ENCODE measurements at regions not wholly inside any gene's neighbourhood (a gene's known extent, or its start where the extent isn't known, plus 50 kb on each side); places are given as distances from the start of the nearest gene placed in this dataset.

DNA sequence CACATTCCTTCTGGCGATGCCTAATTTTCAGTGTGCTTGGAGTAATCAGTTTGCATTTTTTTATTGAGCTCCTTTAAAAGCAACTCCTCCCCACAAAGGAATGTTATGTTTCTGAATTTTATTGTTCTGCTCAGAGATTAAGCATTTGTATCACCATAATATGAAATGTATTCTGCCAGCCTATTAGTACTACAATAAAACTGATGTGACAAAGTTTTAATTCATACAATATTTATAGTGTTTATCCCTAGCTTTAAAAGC lies 236.9 kb upstream of the ASCC3 start:
- DNase-seq (no peak), ATAC-seq (no peak)
- no peak for TF ChIP-seq CTCF (IDR thresholded peaks at IDR 0.05)
- intact Hi-C loops (cut with DNase I, micrococcal nuclease) = no loop called here
- Histone ChIP-seq H3K4me1 (ENCODE audit: low read depth) (no peaks in the 10 kb centered on the region), H3K9me3 (no peaks in the 10 kb centered on the region), H3K4me3 (no peak overlapping the region), H3K36me3 (ENCODE audit: low read depth) (no peaks in the 10 kb centered on the region)

GRCh38 chr6:101120747-101121146 lies 239.6 kb upstream of the ASCC3 start:
- H3K4me1 ChIP-seq (ENCODE audit: low read depth) = no peaks in the 10 kb centered on the region
- intact Hi-C loops (cut with DNase I, micrococcal nuclease) = no loop called here
- no peaks in the 10 kb centered on the region for H3K36me3 ChIP-seq (ENCODE audit: low read depth)
- no peak overlapping the region for H3K4me3 ChIP-seq
- no peaks in the 10 kb centered on the region for H3K9me3 ChIP-seq
- ATAC-seq = no peak
- no peak for DNase-seq
- no peak for TF ChIP-seq CTCF (IDR thresholded peaks at IDR 0.05)

GRCh38 chr6:101125380-101125971 lies 244.3 kb upstream of the ASCC3 start:
- no peak for TF ChIP-seq CTCF (IDR thresholded peaks at IDR 0.05)
- no peaks in the 10 kb centered on the region for H3K36me3 ChIP-seq (ENCODE audit: low read depth)
- no peaks in the 10 kb centered on the region for H3K9me3 ChIP-seq
- DNase-seq (no peak), ATAC-seq (no peak)
- no peaks in the 10 kb centered on the region for H3K4me1 ChIP-seq (ENCODE audit: low read depth)
- no peak overlapping the region for H3K4me3 ChIP-seq
- intact Hi-C loops (cut with DNase I, micrococcal nuclease) = no loop called here

DNA sequence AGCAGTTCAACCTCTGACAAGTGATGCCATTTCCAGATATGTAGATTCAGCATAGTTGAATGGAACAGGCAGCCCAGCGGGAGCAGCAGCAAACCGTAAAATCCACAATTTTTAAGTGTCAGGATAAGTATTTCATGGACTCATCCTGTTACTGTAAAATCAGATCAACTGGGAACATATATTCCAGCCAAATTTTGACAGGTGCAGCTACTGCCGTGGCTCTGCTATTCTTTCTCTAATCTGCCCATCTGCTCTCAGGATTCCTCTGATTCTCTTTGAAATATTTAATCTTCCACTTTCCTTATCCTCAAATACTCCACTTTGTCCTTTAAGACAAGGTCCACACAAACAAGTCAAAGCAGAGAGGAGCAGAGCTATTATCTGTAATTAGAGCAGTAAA lies 245.4 kb upstream of the ASCC3 start:
- Histone ChIP-seq H3K4me3 (no peak overlapping the region), H3K9me3 (no peaks in the 10 kb centered on the region), H3K4me1 (ENCODE audit: low read depth) (no peaks in the 10 kb centered on the region), H3K36me3 (ENCODE audit: low read depth) (no peaks in the 10 kb centered on the region)
- TF ChIP-seq CTCF (IDR thresholded peaks at IDR 0.05) = no peak
- no peak for DNase-seq
- ATAC-seq = no peak
- intact Hi-C loops (cut with DNase I, micrococcal nuclease) = no loop called here

DNA sequence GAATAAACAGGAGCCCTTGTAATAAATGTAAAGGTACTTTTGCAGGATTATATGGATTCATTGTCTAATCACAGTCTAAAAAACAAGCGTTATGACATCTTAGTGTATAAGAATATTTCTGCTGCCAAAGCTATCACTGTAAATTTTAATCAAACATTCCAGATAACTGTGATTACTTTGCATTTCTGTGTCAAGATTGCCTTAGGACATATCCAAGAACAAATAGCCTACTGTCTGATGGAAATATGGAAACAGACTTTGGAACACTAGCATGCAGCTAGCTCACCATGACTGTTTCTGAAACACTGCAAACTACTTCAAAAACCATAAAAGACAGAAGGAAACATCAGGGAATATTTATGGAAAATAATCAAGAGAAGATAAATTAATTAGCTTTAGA lies 248.7 kb upstream of the ASCC3 start:
- intact Hi-C loops (cut with DNase I, micrococcal nuclease) = no loop called here
- Histone ChIP-seq H3K4me1 (ENCODE audit: low read depth) (no peaks in the 10 kb centered on the region), H3K4me3 (no peak overlapping the region), H3K36me3 (ENCODE audit: low read depth) (no peaks in the 10 kb centered on the region), H3K9me3 (no peaks in the 10 kb centered on the region)
- TF ChIP-seq CTCF (IDR thresholded peaks at IDR 0.05) = no peak
- ATAC-seq (no peak), DNase-seq (no peak)

- H3K4me3 ChIP-seq = no peak overlapping the region
- DNase-seq (no peak), ATAC-seq (no peak)
- no peaks in the 10 kb centered on the region for H3K36me3 ChIP-seq (ENCODE audit: low read depth)
- no peak for TF ChIP-seq CTCF (IDR thresholded peaks at IDR 0.05)
- H3K4me1 ChIP-seq (ENCODE audit: low read depth) = no peaks in the 10 kb centered on the region
- intact Hi-C loops (cut with DNase I, micrococcal nuclease) = no loop called here
- no peaks in the 10 kb centered on the region for H3K9me3 ChIP-seq
Measured at GRCh38 chr6:101146389-101146788, 247.1 kb upstream of the GRIK2 start.

Data from mucosa of descending colon (tissue), 3 donors.